ENCODE measurements at regions not wholly inside any gene's neighbourhood (a gene's known extent, or its start where the extent isn't known, plus 50 kb on each side); places are given as distances from the start of the nearest gene placed in this dataset.

GRCh38 chr16:85353013-85353412 lies 240.7 kb upstream of the CIBAR2 start:
- 91 to 100% methylated on average over 9 to 10 of the region's 10 CpGs for WGBS, 2 donors
- no peak overlapping the region for H3K27ac ChIP-seq
- DNase-seq, result no peak

DNA sequence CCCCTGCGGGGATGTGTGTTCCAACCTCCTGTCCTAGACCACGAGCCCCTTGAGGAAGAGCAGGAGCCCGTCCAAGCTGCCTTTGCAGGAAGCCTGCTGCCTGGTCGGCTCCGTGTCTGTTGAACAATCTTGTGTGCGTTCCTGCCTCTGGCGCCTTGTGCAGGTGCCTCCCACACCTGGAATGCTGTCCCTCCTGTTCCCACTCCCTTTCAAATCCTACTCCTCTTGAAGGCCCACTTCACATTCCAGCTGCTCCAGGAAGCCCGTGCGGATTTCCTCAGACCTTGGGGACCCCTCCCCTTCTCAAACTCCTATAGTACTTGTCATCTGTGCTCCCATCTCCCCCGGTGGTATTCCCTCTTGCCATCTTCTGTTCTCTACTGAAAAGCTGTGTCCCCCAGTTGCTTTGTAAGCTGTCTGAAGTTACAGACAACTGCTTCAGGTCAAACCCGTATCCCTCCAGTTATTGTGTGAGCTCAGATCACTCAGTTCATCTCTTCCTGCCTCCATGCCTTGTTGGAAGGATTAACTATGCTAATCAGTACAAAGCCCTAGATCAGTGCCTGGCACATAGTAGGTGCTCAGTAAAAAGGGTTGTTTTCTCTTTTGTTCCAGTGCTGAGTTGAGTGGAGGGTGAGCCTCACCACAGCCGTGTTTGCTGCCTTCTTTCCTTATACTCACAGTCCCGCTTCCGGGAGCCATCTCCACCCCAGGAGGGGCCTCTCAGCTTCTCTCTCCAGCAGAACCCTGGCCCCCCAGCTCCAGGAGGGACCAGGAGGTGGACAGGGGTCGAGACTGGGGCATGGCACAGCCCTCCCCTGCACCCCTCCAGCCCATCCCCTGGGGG lies 241.8 kb upstream of the CIBAR2 start:
- H3K4me3 ChIP-seq, result no peak overlapping the region
- H3K4me1 ChIP-seq, result peaks cover 44% of the 10 kb centered on the region
- intact Hi-C loops (cut with DNase I), result no loop called here
- no peaks in the 10 kb centered on the region for H3K36me3 ChIP-seq (replicated peaks in 1 of 2; ENCODE audit: insufficient read depth in 1 of 2, low read depth in 2 of 2)
- no peak for ATAC-seq
- H3K9me3 ChIP-seq, result no peaks in the 10 kb centered on the region
- WGBS, 2 donors, result 68 to 70% methylated on average over 14 to 15 of the region's 15 CpGs
- H3K27ac ChIP-seq, result no peak overlapping the region
- TF ChIP-seq POLR2A (IDR thresholded peaks at IDR 0.05) (no peak), CTCF (IDR thresholded peaks at IDR 0.05) (no peak)
- H3K27me3 ChIP-seq, result no peaks in the 10 kb centered on the region
- no peak for DNase-seq

More at GRCh38 chr16:85353013-85353412, 240.7 kb upstream of the CIBAR2 start:
- TF ChIP-seq CTCF (IDR thresholded peaks at IDR 0.05) (no peak), POLR2A (IDR thresholded peaks at IDR 0.05) (no peak)
- intact Hi-C loops (cut with DNase I), result no loop called here
- Histone ChIP-seq H3K4me1 (peaks cover 40% of the 10 kb centered on the region), H3K36me3 (replicated peaks in 1 of 2; ENCODE audit: insufficient read depth in 1 of 2, low read depth in 2 of 2) (no peaks in the 10 kb centered on the region), H3K4me3 (no peak overlapping the region), H3K9me3 (no peaks in the 10 kb centered on the region), H3K27me3 (no peaks in the 10 kb centered on the region)
- no peak for ATAC-seq

GRCh38 chr16:85354686-85355514 lies 242.6 kb upstream of the CIBAR2 start:
- no peaks in the 10 kb centered on the region for H3K27me3 ChIP-seq
- TF ChIP-seq CTCF (IDR thresholded peaks at IDR 0.05), result no peak
- TF ChIP-seq POLR2A (IDR thresholded peaks at IDR 0.05), result no peak
- 77 to 85% methylated on average over 16 to 20 of the region's 20 CpGs for WGBS, 2 donors
- H3K27ac ChIP-seq, result no peak overlapping the region
- no peak overlapping the region for H3K4me3 ChIP-seq
- DNase-seq (no peak), ATAC-seq (no peak)
- H3K9me3 ChIP-seq, result no peaks in the 10 kb centered on the region
- H3K4me1 ChIP-seq, result peaks cover 44% of the 10 kb centered on the region
- intact Hi-C loops (cut with DNase I), result no loop called here
- H3K36me3 ChIP-seq (replicated peaks in 1 of 2; ENCODE audit: insufficient read depth in 1 of 2, low read depth in 2 of 2), result no peaks in the 10 kb centered on the region

DNA sequence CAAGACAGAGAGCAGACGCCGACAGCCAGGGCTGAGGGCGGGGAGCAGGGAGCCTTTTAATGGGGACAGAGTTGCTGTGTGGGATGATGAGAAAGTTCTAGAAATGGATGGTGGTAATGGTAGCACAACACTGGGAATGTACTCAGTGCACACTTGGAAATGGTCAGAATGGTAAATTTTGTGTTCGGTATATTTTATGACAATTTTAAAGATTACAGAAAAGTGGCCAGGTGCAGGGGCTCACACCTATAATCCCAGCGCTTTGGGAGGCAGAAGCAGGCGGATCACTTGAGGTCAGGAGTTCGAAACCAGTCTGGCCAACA lies 243.2 kb upstream of the CIBAR2 start:
- no peak for DNase-seq
- no peaks in the 10 kb centered on the region for H3K9me3 ChIP-seq
- TF ChIP-seq CTCF (IDR thresholded peaks at IDR 0.05) (no peak), POLR2A (IDR thresholded peaks at IDR 0.05) (no peak)
- no peaks in the 10 kb centered on the region for H3K27me3 ChIP-seq
- H3K4me1 ChIP-seq, result peaks cover 44% of the 10 kb centered on the region
- 80 to 84% methylated on average over 7 of the region's 7 CpGs for WGBS, 2 donors
- intact Hi-C loops (cut with DNase I), result no loop called here
- no peaks in the 10 kb centered on the region for H3K36me3 ChIP-seq (replicated peaks in 1 of 2; ENCODE audit: insufficient read depth in 1 of 2, low read depth in 2 of 2)
- ATAC-seq, result no peak
- H3K27ac ChIP-seq, result no peak overlapping the region
- no peak overlapping the region for H3K4me3 ChIP-seq

Data from body of pancreas (tissue), 4 donors.